Progenitor cell of endocrine pancreas (in vitro differentiated cells): ENCODE measurements at regions not wholly inside any gene's neighbourhood (a gene's known extent, or its start where the extent isn't known, plus 50 kb on each side); places are given as distances from the start of the nearest gene placed in this dataset.

Source experiments
- DNase-seq: peaks from one replicate; pipeline ENCODE4 v3.0.0; 2021; ENCODE audit warnings: low spot score; ENCODE audit not compliant: unreplicated experiment
- H3K27ac Mint-ChIP-seq: 2 replicates; pipeline ENCODE4 v1.8.0; 2021; ENCODE audit warnings: mild to moderate bottlenecking, moderate library complexity, mixed read lengths
- H3K27me3 Mint-ChIP-seq: 2 replicates; pipeline ENCODE4 v1.8.0; 2021; ENCODE audit warnings: mixed read lengths
- H3K36me3 Mint-ChIP-seq: 2 replicates; pipeline ENCODE4 v1.8.0; 2022; ENCODE audit warnings: mixed read lengths; ENCODE audit not compliant: insufficient read depth
- H3K4me1 Mint-ChIP-seq: 2 replicates; pipeline ENCODE4 v1.8.0; 2021; ENCODE audit warnings: low read depth, mixed read lengths
- H3K4me3 Mint-ChIP-seq: 2 replicates; pipeline ENCODE4 v1.8.0; 2021; ENCODE audit warnings: low read depth, mild to moderate bottlenecking, moderate library complexity, mixed read lengths
- H3K9me3 Mint-ChIP-seq: 2 replicates; pipeline ENCODE4 v1.8.0; 2021; ENCODE audit warnings: low read depth, mixed read lengths
- TF ChIP-seq, protein P1 (sequence below): fragments of 200-600 bp; sonication (generic); IDR thresholded peaks from one replicate; pipeline ENCODE4 v1.5.0; 2021; ENCODE audit warnings: antibody characterized with exemption, mild to moderate bottlenecking; ENCODE audit not compliant: unreplicated experiment

DNA sequence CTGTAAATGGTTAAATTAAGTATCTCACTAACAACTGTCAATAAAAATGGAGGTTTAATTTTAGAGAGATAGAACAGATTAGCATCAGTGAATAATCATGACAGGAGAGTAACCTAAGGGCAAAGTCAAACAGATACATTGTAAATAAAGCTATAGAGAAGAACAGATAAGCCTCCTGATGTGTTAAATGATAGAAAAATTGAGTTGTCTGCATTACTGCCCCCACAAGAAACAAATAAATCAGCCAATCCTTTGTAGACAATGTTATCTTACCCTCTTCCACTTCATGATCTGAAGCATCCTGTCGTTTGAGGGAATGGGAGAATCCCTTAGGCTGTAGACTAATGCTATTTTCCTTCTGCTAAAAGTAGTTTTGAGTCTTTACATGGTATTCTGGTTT, 147.8 kb downstream of the PCDH18 start:
- Mint-ChIP-seq H3K27ac (no peak overlapping the region), H3K4me3 (no peak overlapping the region), H3K9me3 (no peaks in the 10 kb centered on the region), H3K36me3 (no peaks in the 10 kb centered on the region), H3K4me1 (no peaks in the 10 kb centered on the region), H3K27me3 (no peaks in the 10 kb centered on the region)
- DNase-seq = no peak
- TF ChIP-seq, protein P1, sequence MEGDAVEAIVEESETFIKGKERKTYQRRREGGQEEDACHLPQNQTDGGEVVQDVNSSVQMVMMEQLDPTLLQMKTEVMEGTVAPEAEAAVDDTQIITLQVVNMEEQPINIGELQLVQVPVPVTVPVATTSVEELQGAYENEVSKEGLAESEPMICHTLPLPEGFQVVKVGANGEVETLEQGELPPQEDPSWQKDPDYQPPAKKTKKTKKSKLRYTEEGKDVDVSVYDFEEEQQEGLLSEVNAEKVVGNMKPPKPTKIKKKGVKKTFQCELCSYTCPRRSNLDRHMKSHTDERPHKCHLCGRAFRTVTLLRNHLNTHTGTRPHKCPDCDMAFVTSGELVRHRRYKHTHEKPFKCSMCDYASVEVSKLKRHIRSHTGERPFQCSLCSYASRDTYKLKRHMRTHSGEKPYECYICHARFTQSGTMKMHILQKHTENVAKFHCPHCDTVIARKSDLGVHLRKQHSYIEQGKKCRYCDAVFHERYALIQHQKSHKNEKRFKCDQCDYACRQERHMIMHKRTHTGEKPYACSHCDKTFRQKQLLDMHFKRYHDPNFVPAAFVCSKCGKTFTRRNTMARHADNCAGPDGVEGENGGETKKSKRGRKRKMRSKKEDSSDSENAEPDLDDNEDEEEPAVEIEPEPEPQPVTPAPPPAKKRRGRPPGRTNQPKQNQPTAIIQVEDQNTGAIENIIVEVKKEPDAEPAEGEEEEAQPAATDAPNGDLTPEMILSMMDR = no peak

DNA sequence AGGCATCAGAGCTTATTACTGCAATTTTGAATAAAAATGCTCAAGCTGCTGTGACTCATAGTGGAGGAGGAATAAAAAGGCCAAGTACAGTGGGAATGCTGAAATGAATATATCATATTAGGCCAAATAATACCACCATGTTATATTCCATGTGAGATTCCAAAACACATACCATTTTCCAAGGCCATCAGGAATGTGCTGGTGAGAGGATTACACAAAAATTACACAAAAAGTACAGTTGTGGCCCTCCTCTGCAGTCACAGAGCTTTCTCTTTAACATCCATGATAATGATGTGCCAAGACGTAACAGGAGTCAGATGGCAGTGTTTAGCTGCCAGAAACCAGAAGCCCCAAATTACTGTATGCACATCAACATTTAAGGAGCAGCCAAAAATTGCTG, 153.5 kb downstream of the PCDH18 start:
- H3K27me3 Mint-ChIP-seq = no peaks in the 10 kb centered on the region
- H3K27ac Mint-ChIP-seq = no peak overlapping the region
- H3K4me1 Mint-ChIP-seq = no peaks in the 10 kb centered on the region
- H3K9me3 Mint-ChIP-seq = no peaks in the 10 kb centered on the region
- H3K4me3 Mint-ChIP-seq = no peak overlapping the region
- no peaks in the 10 kb centered on the region for H3K36me3 Mint-ChIP-seq
- TF ChIP-seq, protein P1 = no peak
- DNase-seq = no peak

DNA sequence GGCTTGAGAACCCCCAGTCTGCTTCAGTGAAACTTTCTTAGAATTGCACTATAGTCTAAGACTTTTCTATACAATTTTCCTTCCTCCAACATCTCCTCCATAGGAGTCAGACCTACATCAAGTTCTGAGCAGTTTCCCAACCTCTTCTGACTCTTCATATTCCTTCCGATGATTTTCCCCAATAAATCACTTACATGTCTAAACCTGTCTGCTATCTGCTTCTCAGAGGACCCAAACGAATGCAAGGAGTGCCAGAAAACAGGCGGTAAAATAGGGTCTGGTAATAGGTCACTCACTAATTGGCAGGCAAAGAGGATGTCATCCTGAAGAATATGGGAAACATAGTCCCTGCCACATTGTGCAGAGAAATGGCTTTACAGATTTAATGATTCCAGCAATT, 153.9 kb downstream of the PCDH18 start:
- TF ChIP-seq, protein P1 = no peak
- Mint-ChIP-seq H3K27me3 (no peaks in the 10 kb centered on the region), H3K4me1 (no peaks in the 10 kb centered on the region)

DNA sequence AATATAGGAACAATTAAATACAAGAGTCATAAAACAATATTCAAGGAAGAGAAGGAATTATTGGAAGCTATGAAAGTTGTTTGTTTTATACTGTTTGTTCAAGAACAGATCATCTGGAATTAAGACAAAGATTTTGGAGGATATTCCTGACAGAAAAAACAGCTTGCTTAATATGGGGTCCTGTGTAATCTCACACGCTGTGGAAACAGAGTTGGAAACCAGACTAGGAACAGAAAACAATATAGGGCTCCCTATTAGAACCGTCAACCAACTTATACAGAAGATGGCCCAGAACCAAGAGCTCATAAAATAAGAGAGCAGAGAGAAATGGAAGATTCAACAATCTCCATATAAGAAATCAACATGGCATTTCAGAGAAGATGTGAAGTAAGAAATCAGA, 156.0 kb downstream of the PCDH18 start:
- H3K4me3 Mint-ChIP-seq = no peak overlapping the region
- H3K4me1 Mint-ChIP-seq = no peaks in the 10 kb centered on the region
- no peaks in the 10 kb centered on the region for H3K27me3 Mint-ChIP-seq
- H3K36me3 Mint-ChIP-seq = no peaks in the 10 kb centered on the region
- DNase-seq = no peak
- no peaks in the 10 kb centered on the region for H3K9me3 Mint-ChIP-seq
- TF ChIP-seq, protein P1 = no peak
- H3K27ac Mint-ChIP-seq = no peak overlapping the region

More for the DNA sequence above, 153.9 kb downstream of the PCDH18 start:
- H3K27ac Mint-ChIP-seq = no peak overlapping the region
- H3K4me3 Mint-ChIP-seq = no peak overlapping the region
- no peaks in the 10 kb centered on the region for H3K9me3 Mint-ChIP-seq
- H3K36me3 Mint-ChIP-seq = no peaks in the 10 kb centered on the region
- DNase-seq = no peak

DNA sequence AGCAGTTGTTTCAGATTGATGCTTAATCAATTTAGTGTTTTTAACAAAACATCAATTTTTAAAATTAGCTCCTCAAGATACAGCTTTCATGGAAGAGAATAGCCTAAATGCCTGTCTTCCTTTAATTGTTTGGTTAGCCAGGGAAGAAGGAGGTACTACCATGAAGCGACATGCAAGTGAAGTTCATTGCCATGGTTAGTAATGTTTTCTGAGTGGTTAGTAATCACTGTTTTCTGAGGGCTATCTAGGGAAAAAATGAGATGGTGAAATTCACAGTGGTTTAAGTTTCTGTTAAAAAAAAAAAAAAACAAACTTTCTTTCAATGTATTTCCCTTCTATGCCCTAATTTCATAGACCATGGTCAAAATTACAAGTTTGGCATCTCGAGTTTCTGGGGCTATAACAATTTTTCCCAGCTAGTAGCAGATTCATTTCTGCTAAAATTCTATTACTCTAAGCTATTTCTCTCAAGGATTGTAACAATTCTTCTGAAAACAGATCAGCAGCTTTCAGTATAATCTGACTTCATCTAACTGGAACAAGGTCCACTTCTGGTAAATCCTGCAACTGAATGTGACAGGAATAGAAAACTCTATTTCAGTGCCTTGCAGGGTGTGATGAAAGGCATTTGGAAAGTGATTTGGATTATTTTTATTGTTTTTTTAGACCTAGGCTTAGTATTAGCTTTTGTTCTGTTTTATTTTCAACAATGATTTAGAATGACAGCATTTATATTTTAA, 157.0 kb downstream of the PCDH18 start:
- Mint-ChIP-seq H3K4me1 (peaks cover 1% of the 10 kb centered on the region), H3K4me3 (no peak overlapping the region), H3K27ac (no peak overlapping the region), H3K27me3 (no peaks in the 10 kb centered on the region), H3K36me3 (no peaks in the 10 kb centered on the region), H3K9me3 (no peaks in the 10 kb centered on the region)
- TF ChIP-seq, protein P1 = no peak
- DNase-seq = no peak
